ENCODE measurements at regions not wholly inside any gene's neighbourhood (a gene's known extent, or its start where the extent isn't known, plus 50 kb on each side); places are given as distances from the start of the nearest gene placed in this dataset.

DNA sequence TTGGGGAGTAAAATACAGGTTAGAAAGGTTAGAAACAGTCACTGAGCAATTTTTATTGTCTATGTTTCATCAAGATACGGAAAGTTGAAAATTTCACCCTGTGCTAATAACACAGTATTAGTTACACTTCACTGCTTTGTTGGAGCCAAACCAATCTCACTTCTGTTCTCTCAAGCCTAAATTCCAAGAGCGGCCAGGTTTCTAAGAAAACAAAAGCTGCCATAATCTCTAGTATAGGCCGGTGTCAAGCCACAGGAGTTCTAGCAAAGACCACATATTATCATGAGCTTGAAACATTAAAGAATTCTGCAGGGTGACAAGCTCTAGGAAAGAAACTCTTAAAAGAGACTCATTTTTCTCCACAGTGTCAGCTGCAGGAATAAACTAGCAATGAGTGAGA, 128.7 kb downstream of the TXNL1 start:
- in situ Hi-C loops (cut with MboI) (no loop called here), intact Hi-C loops (cut with micrococcal nuclease) (no loop called here)
- Histone ChIP-seq H3K36me3 (ENCODE audit: control insufficient read depth, insufficient read depth, low read length) (no peaks in the 10 kb centered on the region), H3K79me2 (ENCODE audit: control insufficient read depth, insufficient read depth, low read length) (no peaks in the 10 kb centered on the region), H4K20me1 (replicated peaks; ENCODE audit: control insufficient read depth, insufficient read depth, low read length) (no peaks in the 10 kb centered on the region), H3K9me1 (ENCODE audit: control insufficient read depth, insufficient read depth, low read length) (no peaks in the 10 kb centered on the region), H3K27ac (ENCODE audit: extremely low read depth, low read depth, low read length) (no peak overlapping the region), H3K9me3 (replicated peaks; ENCODE audit: control insufficient read depth, insufficient read depth, low read depth, low read length) (no peaks in the 10 kb centered on the region), H3K4me3 (no peak overlapping the region), H3K4me2 (ENCODE audit: insufficient read depth, low read length) (no peak overlapping the region), H2AFZ (ENCODE audit: low read depth, low read length) (no peak overlapping the region), H3K4me1 (replicated peaks in 1 of 2; ENCODE audit: control insufficient read depth in 2 of 2, insufficient read depth in 2 of 2, low read length in 2 of 2) (no peaks in the 10 kb centered on the region), H3K27me3 (ENCODE audit: control insufficient read depth in 2 of 2, insufficient read depth in 2 of 2, low read length in 2 of 2) (no peaks in the 10 kb centered on the region; a peak in 1 of 5 replicates), H3K9ac (ENCODE audit: insufficient read depth in 1 of 2, low read depth in 2 of 2, low read length in 2 of 2) (no peak overlapping the region)
- DNase-seq (ENCODE audit: extremely low read depth in 1 of 4, low spot score in 3 of 4) (no peak), ATAC-seq (no peak), FAIRE-seq (no peak)
- no TSS peak for BruUV-seq (replicated peaks)
- TF ChIP-seq NFIC (IDR thresholded peaks at IDR 0.05) (no peak), KAT8 (IDR thresholded peaks at IDR 0.05; ENCODE audit: low read depth) (no peak), BACH1 (tag; IDR thresholded peaks at IDR 0.05) (no peak), ETV5 (CRISPR knock-in tag; IDR thresholded peaks at IDR 0.05; ENCODE audit: low read depth) (no peak), HEY1 (CRISPR knock-in tag; IDR thresholded peaks at IDR 0.05; ENCODE audit: borderline replicate concordance) (no peak), GTF2F1 (IDR thresholded peaks at IDR 0.05; ENCODE audit: low read depth, low read length) (no peak), SMAD3 (CRISPR knock-in tag; conservative IDR thresholded peaks at IDR 0.05) (no peak), GATAD2A (IDR thresholded peaks at IDR 0.05) (no peak), HMG20B (CRISPR knock-in tag; IDR thresholded peaks at IDR 0.05) (no peak), ZZZ3 (IDR thresholded peaks at IDR 0.05) (no peak), TARDBP (IDR thresholded peaks at IDR 0.05) (no peak), THRAP3 (IDR thresholded peaks at IDR 0.05; ENCODE audit: borderline replicate concordance) (no peak), FOXJ3 (CRISPR knock-in tag; IDR thresholded peaks at IDR 0.05) (no peak), NFIX (CRISPR knock-in tag; IDR thresholded peaks at IDR 0.05; ENCODE audit: low read depth) (no peak), TFAM (CRISPR knock-in tag; conservative IDR thresholded peaks at IDR 0.05) (no peak)
- TF ChIP-seq, protein P1, sequence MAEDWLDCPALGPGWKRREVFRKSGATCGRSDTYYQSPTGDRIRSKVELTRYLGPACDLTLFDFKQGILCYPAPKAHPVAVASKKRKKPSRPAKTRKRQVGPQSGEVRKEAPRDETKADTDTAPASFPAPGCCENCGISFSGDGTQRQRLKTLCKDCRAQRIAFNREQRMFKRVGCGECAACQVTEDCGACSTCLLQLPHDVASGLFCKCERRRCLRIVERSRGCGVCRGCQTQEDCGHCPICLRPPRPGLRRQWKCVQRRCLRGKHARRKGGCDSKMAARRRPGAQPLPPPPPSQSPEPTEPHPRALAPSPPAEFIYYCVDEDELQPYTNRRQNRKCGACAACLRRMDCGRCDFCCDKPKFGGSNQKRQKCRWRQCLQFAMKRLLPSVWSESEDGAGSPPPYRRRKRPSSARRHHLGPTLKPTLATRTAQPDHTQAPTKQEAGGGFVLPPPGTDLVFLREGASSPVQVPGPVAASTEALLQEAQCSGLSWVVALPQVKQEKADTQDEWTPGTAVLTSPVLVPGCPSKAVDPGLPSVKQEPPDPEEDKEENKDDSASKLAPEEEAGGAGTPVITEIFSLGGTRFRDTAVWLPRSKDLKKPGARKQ (CRISPR knock-in tag; IDR thresholded peaks at IDR 0.05), result no peak
- TF ChIP-seq, protein P2, sequence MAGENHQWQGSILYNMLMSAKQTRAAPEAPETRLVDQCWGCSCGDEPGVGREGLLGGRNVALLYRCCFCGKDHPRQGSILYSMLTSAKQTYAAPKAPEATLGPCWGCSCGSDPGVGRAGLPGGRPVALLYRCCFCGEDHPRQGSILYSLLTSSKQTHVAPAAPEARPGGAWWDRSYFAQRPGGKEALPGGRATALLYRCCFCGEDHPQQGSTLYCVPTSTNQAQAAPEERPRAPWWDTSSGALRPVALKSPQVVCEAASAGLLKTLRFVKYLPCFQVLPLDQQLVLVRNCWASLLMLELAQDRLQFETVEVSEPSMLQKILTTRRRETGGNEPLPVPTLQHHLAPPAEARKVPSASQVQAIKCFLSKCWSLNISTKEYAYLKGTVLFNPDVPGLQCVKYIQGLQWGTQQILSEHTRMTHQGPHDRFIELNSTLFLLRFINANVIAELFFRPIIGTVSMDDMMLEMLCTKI (IDR thresholded peaks at IDR 0.05; ENCODE audit: partially characterized antibody), result no peak
- TF ChIP-seq, protein P3, sequence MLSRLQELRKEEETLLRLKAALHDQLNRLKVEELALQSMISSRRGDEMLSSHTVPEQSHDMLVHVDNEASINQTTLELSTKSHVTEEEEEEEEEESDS (CRISPR knock-in tag; IDR thresholded peaks at IDR 0.05), result no peak
- TF ChIP-seq, protein P4, sequence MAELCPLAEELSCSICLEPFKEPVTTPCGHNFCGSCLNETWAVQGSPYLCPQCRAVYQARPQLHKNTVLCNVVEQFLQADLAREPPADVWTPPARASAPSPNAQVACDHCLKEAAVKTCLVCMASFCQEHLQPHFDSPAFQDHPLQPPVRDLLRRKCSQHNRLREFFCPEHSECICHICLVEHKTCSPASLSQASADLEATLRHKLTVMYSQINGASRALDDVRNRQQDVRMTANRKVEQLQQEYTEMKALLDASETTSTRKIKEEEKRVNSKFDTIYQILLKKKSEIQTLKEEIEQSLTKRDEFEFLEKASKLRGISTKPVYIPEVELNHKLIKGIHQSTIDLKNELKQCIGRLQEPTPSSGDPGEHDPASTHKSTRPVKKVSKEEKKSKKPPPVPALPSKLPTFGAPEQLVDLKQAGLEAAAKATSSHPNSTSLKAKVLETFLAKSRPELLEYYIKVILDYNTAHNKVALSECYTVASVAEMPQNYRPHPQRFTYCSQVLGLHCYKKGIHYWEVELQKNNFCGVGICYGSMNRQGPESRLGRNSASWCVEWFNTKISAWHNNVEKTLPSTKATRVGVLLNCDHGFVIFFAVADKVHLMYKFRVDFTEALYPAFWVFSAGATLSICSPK (IDR thresholded peaks at IDR 0.05; ENCODE audit: borderline replicate concordance), result no peak
- TF ChIP-seq, protein P5, sequence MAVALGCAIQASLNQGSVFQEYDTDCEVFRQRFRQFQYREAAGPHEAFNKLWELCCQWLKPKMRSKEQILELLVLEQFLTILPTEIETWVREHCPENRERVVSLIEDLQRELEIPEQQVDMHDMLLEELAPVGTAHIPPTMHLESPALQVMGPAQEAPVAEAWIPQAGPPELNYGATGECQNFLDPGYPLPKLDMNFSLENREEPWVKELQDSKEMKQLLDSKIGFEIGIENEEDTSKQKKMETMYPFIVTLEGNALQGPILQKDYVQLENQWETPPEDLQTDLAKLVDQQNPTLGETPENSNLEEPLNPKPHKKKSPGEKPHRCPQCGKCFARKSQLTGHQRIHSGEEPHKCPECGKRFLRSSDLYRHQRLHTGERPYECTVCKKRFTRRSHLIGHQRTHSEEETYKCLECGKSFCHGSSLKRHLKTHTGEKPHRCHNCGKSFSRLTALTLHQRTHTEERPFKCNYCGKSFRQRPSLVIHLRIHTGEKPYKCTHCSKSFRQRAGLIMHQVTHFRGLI (CRISPR knock-in tag; IDR thresholded peaks at IDR 0.05), result no peak
- 0% methylated on average over 3 of the region's 3 CpGs for WGBS (ENCODE audit: insufficient coverage, low coverage, missing lambda C conversion rate)
- ChIA-PET POLR2A (no interaction called here), CTCF (ENCODE audit: low intra/inter-chr PET ratio) (no interaction called here)
